ENCODE measurements at regions not wholly inside any gene's neighbourhood (a gene's known extent, or its start where the extent isn't known, plus 50 kb on each side); places are given as distances from the start of the nearest gene placed in this dataset.
"Not testable (repeated sequence)": the region's sequence is repeated elsewhere in the genome, so short reads cannot be mapped to it uniquely, and the experiment has no call there.

DNA sequence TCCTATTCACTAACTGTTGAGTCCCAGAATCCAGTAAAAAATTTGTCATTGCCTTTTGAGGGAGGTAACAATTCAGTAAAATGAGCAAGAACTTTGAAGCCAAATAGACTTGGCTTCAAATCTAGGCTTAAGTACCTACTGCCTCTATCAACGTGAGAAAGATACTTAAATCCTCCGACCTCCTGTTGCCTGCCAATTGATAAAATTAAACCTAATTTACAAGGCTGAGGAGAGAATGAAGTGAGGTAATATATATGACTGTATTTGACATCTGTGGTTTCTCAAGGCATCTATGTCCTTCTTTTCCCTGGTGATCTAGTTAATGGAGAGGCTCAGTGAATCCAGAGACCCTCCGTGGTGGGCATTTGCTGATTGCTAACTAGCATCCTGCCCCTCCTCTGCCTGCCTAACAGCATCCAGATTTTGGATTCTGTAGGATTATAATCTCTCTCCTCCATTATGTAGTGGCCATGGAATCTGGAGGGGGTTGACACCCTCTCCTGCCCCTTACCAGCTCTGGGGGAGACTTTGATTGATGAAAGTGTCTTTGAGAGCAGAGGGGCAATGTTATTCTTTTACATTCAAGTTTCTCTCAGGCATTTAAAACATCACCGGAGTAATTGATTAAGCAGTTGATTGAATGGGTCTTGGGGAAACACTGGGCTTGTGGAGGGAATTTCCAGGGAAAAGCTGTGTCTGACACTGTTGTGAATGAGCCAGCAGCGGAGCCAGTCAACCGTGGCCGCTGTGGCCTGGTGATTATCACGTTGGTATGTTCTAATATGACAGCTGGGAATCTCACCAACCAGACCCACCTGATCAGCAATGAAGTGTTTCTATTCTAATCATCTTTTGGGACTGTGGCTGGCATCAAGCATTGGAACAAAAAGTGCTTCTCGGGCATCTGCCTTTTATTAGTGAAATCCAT, 140.7 kb upstream of the FAM78B start:
- no peak for DNase-seq

DNA sequence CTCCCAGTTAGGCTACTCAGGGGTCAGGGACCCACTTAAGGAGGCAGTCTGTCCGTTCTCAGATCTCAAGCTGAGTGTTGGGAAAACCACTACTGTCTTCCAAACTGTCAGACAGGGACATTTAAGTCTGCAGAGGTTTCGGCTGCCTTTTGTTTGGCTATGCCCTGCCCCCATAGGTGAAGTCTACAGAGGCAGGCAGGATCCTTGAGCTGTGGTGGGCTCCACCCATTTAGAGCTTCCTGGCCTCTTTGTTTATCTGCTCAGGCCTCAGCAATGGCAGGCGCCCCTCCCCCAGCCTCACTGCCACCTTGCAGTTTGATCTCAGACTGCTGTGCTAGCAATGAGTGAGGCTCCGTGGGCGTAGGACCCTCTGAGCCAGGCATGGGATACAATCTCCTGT, 149.5 kb upstream of the FAM78B start:
- not testable (repeated sequence) for DNase-seq

DNA sequence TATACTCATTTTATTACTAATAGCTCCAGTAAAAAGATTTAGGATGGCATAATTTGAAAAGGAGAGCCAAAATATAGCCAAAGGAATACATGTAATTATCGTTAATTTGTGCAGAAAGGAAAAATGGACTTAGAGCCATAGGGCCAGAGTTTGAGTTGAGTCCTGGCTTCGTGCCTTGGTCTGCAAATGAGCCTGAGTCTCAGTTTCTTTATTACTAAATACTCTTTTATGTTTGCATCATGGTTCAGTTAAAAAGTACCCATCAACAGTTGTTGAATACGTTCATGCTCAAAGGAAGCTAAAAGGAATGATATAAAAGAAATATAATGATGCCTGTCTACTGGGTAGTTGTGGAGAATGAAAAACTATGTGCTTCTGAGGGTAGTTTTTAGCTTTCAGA, 155.7 kb upstream of the FAM78B start:
- no peak for DNase-seq

DNA sequence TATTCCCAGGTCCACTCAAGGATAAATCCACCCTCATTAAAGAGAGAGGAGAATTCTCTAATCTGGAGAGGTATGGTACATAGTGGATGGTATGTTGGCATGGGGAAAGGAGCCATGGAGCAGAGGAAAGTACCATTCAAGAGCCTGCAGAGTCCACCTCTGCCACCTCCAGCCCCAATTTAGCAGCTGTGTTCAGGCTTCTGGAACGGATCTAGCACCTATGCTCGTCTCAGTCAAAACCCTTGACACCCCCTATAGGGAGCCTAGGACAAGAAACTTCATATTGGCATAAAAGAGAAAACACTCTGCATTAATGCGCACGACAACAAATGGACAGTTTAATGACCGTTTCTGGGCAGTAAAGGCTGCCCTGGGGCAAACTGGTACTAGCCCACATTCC, 161.1 kb upstream of the FAM78B start:
- DNase-seq, result no peak

DNA sequence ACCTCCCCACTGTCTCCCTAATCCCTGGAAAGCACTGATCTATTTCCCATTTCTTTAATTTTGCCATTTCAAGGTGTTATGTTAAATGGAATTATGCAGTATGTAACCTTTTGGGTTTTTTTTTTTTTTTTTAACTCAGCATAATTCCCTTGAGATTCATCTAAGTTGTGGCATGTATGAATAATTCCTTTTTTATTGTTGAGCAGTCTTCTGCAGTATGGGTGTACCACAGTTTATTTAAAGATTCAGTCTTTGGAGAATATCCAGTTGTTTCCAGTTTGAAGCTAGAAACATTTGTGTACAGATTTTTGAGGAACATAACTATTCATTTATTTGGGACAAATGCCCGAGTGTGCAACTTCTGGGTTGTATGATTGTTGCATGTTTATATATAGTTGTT, 162.2 kb upstream of the FAM78B start:
- DNase-seq, result no peak

DNA sequence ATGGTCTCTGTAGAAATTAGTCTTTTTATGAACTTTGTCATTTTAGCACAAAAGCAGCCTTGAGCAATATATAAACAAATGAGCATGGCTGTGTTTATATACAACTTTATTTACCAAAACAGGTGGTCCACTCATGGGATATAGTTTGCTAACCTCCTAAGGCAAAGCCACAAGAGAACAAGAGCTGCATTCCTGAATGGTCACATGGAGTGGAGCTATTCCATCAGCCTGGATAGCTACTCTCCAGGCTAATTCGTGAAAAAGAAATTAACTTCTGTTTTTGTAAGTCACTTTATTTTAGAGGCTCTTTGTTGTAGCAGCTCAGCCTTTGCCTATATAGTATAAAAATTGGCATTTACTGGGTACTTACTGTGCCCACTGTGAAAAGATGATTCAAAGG, 163.3 kb upstream of the FAM78B start:
- DNase-seq, result no peak

DNA sequence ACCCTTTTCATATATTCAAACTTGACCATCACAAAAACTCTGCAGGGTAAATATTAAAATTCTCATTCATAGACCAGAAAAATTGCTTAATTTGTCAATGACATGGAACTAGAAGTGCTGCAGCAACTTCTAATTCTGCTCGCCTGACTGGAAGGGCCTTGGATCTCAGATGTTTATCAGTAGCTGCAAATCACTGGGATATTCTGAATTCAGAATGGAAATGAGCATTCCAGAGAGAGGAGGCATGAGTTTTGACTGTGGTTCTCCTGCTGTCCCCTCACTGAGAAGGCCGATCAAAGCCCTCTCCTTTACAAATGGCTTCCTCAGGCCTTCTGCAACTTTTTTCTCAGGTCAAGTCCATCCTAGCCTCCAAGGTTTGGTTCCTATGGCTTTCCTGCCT, 171.3 kb upstream of the FAM78B start:
- no peak for DNase-seq

DNA sequence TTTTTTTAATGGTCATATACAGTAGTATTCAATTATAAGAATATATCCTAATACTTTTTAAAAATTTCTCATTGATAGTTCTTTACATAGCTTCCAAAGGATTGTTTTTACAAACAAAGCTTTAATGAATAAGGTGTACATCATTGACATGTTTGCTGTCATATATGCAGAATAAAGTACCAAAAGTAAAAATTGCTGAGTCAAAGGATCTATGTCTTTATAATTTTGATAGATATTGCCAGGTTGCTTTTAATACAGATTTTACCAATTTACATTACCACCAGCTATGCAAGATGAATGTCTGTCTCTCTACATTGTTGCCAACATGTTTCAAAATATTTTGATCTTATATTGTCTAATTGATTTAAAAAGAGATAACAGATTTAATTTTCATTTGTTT, 173.9 kb upstream of the FAM78B start:
- DNase-seq, result no peak

DNA sequence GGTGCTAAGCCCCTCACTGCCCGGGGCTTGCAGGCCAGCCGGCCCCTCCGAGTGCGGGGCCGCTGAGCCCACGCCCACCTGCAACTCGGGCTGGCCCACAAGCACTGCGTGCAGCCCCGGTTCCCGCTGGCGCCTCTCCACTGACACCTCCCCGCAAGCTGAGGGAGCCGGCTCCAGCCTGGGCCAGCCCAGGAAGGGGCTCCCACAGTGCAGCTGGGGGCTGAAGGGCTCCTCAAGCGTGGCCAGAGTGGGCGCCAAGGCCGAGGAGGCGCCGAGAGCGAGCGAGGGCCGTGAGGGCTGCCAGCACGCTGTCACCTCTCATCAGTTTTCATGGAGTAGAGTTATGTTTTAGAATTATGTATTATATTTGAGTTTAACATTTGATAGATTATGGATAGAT, 176.5 kb upstream of the FAM78B start:
- DNase-seq, result no peak

DNA sequence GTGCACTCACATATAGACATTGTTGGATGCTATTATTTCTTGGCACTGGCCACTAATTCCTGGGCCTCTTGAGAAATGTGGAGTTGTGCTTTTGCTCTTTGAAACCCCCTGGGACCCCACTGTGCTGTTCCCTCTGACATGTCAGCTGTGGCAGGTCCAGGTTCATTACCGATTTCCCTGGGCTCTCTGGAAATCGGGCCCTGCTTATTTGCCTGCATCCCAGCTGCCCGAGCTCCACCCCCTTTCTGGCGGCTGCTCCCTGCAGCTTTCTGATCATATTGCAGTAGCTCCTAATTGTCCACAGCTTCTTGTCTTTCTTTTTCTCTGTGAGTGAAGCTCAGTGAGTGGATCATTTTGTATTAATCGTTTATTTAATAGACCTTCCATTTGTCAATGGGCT, 183.7 kb upstream of the FAM78B start:
- no peak for DNase-seq

DNA sequence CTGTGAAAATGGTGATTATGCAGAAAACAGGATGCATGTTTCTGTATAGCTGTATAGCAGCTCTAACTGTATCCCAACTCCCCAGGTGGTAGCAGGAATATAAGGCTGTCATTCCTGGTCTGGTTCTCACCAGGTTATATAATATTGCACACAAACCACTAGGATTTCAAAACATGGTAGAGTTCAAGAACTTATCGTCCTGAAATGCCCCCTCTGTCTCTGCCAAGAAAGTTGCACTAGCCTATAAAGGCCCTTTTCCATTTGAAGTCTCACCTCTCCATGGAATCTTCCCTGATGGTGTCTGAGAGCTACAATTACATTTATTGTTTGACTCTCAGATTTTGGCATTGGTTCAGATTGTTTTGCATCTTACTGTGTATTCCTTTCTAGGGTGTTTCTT, 184.9 kb upstream of the FAM78B start:
- DNase-seq, result no peak

DNA sequence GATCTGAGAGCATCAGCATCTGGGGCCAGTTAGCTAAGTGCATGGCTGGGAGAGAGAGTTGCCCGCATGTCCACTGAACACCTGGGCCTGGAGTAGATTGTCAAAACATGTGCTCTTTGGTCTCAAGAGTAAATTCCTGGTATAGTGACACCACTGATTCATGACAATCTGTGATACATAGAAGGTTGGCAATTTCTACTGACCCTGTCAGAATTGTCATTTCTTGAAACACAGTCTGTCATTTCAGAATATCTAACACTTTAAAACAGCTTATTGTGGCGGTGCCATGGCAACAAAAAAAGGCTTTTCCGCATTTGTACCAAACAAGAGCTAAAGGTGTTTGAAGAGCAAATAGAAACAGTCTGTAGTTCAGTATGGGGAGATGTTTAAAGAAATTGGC, 186.4 kb upstream of the FAM78B start:
- no peak for DNase-seq

DNA sequence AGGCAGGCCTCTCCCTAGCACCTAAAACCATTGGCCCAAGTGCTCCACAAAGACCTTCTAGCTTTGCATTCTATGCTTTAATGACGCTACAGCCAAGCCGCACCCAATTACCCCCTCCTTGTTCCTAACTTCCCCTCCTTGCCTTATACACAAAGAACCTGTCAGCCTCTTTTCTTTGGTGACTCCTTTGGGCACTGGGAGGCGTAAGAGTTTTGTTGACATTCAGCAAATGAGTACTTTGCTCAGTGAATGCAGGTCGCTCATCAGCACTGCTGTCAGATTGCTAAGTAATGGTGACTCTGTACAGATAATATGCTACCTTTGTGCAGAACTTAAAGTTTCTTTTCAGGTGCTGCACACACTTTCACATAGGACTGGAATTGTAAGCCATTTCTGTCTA, 187.6 kb upstream of the FAM78B start:
- no peak for DNase-seq

DNA sequence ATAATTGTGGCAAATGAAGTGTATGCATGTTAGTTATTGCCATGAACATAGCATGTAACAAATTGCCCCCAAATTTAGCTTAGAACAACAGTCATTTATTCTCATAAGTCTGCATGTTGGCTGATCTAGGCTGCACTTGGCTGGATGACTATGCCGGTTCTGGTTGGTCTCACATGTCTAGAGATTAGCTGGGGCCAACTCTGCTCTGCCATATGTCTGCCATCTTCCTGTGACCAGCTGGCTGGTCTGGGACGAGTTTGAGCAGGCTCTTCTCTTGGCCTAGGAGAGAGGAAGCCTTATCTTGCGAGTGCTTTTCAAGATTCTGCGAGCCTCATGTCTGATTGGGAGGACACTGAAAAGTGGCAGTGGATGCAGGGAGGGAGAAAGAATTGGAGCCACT, 198.3 kb upstream of the FAM78B start:
- DNase-seq, result no peak

DNA sequence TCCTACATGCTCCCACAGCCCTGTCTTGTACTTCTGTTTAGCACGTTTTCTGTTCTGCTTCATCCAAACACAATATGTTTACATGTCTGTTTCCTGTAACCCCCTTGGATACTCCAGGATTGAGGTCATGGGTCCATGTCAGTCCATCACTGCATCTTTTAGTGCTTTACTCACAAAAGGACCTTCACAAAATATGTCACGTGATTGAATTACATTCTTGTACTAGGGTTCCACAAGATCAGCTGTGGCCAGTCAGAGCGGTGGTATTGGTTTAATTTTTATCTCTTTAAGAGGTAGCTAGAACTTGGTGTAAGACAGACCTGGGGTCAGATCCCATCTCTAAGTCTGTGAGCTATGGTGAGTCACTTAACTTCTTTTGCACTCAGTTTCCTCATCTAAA, 201.2 kb upstream of the FAM78B start:
- DNase-seq, result no peak

DNA sequence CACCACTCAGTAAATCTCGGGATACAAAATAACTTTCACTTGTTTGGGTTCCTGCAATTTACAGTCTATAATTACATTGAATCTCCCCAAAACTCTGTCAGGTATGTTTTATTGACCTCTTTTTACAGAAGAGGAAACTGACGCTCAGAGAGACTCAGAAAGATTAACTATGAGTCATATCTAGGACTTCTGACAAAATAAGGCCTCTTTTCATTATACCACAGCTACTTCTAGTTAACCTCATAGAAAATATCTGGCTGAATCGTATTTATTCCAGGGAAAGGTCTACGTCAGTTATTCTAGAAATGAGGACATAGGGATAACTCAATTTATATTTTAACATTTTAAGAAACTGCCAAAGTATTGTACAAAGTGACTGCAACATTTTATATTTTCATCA, 211.1 kb upstream of the FAM78B start:
- no peak for DNase-seq

DNA sequence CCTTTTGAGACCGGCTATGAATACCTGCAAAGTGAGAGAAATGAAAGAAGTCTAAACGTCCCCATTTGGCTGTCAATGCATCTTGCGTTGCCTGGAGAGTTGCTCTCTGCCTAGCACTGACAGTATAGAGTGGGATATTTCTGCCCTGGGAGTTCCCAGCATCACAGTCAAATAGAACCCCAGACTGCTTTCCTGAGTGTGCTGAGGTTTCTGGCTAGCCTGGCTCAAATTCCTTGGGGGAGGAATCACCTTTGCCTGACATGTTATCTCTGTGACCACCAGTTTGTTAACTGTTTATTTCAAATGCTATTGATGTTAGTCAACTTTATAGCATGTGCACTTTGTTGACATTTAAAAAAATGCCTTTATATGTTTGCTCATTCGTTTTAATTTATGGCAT, 212.0 kb upstream of the FAM78B start:
- no peak for DNase-seq

DNA sequence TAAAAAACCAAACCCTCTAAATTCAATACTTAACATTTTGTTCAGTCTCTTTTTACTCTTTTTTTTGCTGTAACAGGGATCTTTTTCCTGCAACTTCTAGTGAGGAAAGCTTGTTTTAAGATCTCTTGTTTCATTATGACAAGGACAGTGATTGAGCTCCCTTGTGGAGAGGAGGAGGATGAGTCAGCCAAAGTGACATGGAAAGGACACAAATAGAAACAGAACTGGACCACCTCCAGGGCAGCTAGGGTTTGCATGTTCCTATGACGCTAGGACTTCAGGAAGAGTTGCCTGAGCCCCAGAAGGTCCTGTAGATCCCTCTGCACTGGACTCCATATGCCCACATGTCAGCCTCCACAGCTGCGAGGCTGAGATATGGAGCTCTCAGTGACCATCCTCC, 212.6 kb upstream of the FAM78B start:
- no peak for DNase-seq

DNA sequence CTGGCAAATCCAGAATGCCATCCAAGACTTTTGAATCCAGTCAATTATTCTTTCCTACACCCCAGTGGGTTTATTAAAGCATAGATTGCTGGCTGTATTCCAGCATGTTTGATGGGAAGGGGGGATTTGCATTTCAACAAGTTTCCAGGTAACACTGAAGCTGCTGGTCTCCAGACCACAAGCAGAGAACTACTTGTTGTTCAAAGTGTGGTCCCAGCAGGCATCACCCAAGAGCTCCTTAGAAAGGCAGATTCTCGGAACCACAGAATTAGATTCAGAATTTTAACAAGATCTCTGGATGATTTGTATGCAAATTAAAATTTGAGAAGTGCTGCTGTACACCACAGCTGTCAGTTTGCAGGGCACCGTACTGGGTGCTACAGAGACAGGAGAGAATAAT, 216.3 kb upstream of the FAM78B start:
- DNase-seq, result no peak

DNA sequence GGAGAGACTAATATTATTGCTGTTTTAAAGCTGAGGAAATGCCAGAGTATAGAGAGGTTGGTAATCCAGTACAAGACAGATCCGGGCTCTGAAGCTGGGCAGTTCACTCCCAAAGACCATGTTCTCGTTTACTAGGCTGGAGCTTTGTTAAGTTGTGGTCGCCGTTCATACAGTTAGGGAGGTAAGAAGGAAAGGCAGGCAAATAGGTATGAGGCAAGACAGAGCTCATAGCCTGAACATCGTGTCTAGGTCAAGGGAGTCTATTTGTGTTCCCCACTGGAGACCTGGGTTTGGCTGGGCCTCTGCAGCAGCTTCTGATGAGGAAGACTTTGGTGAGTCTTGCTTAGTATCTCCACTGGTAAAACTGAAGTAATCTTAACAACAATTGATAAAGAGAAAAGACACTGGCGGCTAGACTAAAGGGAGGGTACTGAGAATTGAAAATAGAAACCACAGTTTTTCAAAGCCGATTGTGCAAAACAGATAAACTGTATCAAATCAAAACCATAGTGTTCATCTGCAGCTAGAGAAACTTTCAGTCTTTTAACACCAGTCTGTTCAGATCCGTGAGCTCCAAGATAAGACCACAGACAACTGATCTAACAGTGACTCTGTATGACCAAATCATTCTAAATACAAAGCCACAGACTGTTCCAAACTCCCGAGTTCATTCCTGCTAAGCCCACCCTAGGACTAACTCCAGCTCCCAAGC, 217.0 kb upstream of the FAM78B start:
- DNase-seq, result no peak

DNA sequence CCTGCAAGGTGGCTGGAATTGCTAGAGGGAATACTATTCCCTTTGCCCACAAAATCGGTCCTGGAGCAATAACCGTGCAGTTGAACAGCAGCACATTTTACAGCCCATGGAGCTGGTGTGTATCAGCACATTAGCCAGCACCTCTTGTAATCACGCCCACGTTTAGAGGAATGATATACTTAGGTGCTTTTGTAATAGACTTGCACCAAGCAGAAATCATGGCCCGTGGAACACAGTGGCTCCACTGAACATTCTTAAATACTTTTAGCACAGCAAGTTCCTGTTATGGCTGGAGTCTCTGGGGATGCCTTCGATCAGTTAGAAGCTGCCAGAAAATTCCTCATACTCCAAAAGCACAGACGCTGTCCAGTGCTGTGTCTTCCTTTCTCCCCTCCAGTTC, 218.1 kb upstream of the FAM78B start:
- no peak for DNase-seq

DNA sequence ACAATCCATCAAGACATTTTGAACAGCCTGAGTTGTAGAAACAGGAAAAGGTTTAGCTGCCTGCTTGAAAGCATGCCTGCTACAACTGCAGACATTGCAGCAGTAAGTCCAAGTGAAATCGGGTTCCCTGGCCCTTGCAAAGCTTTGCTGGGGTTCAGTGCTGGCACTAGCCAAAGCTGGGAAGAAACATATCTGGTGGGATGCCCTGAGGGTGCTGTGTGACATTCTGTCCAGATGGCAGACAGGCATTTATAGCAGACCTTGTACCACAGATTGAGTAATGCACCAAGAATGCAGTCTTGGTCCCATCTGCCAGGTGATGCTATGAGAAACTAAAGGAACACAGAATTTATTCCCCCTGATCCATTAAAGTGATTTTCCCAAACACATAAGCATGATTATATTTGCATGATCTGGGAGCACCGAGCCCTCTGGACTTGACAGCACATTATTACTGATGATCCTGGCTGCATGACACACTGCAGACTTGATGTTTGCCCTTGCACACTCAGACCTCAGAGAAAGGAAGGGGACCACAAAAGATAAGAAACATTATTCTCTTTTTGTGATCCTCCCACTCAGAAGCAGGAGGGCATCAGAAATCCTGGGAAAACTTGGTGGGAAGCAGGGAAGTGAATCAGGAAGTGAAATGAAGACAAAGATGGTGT, 223.7 kb upstream of the FAM78B start:
- DNase-seq, result no peak

DNA sequence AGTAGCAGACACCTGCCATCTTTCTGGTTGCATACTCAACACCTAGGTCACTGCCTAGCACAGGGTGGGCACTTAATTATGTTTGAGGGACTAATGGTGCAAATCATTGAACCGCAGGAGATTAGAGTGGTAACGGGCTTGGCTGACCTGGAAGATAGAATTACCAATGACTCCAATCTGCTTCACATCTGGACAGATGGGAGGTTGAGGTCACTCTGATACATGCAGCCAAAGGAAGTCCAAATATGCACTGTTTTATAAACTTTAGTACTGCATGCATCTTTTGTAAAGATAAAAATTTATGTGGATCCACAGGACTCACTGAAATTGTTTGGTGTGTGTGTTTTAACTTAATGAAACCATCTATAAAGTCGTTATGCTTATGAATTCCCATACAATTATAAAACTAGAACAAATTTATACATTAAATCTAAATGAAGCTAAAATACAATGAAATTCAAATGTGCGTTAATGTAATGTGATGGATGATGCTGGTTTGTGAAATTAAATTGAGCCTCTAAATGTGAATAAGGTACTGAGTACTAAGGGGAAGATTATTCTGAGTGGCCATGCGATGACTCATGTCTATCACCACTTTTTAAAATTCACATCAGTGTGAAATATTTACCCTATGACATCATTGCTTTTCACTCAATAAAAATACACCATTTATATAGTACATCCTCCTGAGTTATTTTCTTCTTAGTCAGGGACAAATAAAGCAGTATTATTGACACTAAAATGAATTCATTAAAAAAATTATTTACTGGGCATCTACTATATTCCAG, 224.7 kb upstream of the FAM78B start:
- DNase-seq, result no peak
